Neuronal stem cell (in vitro differentiated cells): ENCODE measurements at regions not wholly inside any gene's neighbourhood (a gene's known extent, or its start where the extent isn't known, plus 50 kb on each side); places are given as distances from the start of the nearest gene placed in this dataset.

ENCODE experiments used
- DNase-seq: peaks from one replicate; pipeline ENCODE4 v3.0.0-alpha.2; 2013; ENCODE audit warnings: low spot score
- H2AFZ ChIP-seq: one replicate; pipeline ENCODE4 v1.6.1; 2013; ENCODE audit warnings: mild to moderate bottlenecking, low read length, inconsistent platforms
- H2AK5ac ChIP-seq: 2 replicates; pipeline ENCODE4 v1.6.1; 2013; ENCODE audit warnings: low read depth, mild to moderate bottlenecking, inconsistent platforms, low read length, moderate library complexity, mixed read lengths
- H2BK120ac ChIP-seq: 2 replicates; pipeline ENCODE4 v1.6.1; 2013; ENCODE audit warnings: low read depth, mild to moderate bottlenecking, inconsistent platforms, low read length, moderate library complexity, mixed read lengths
- H2BK12ac ChIP-seq: one replicate; pipeline ENCODE4 v1.6.1; 2013; ENCODE audit warnings: low read length, inconsistent platforms
- H2BK15ac ChIP-seq: 2 replicates; pipeline ENCODE4 v1.6.1; 2013; ENCODE audit warnings: mild to moderate bottlenecking, low read length, inconsistent platforms, mixed read lengths
- H2BK5ac ChIP-seq: one replicate; pipeline ENCODE4 v1.6.1; 2013; ENCODE audit warnings: inconsistent platforms, mild to moderate bottlenecking, low read length, moderate library complexity
- H3K14ac ChIP-seq: one replicate; pipeline ENCODE4 v1.6.1; 2013; ENCODE audit warnings: low read length, inconsistent platforms
- H3K18ac ChIP-seq: 2 replicates; pipeline ENCODE4 v1.6.1; 2013; ENCODE audit warnings: low read length, inconsistent platforms
- H3K23ac ChIP-seq: 2 replicates; pipeline ENCODE4 v1.6.1; 2013; ENCODE audit warnings: low read depth, mild to moderate bottlenecking, mixed read lengths, low read length, inconsistent platforms; ENCODE audit not compliant: poor library complexity
- H3K27ac ChIP-seq: replicated peaks from 3 replicates; pipeline ENCODE4 v1.5.1; 2013; ENCODE audit warnings: low read length, inconsistent platforms
- H3K27me3 ChIP-seq, 3 experiments: 2 replicates each; pipeline ENCODE4 v1.6.1; 2013; ENCODE audit warnings: low read length in 3 of 3, mild to moderate bottlenecking in 2 of 3, inconsistent platforms in 1 of 3, low read depth in 1 of 3, mixed read lengths in 1 of 3, moderate library complexity in 1 of 3; ENCODE audit not compliant: control insufficient read depth in 3 of 3, insufficient read depth in 3 of 3
- H3K36me3 ChIP-seq, 2 donors: replicated peaks in 1 of 2; 2 replicates each; pipeline ENCODE4 v1.6.1; 2013; ENCODE audit warnings: low read length in 2 of 2; ENCODE audit not compliant: control insufficient read depth in 2 of 2, insufficient read depth in 2 of 2
- H3K4ac ChIP-seq: 2 replicates; pipeline ENCODE4 v1.6.1; 2013; ENCODE audit warnings: inconsistent platforms, mild to moderate bottlenecking, low read length, moderate library complexity
- H3K4me1 ChIP-seq, 2 donors: 1 replicate in 1 of 2; 2 replicates in 1 of 2; pipeline ENCODE4 v1.6.1; 2013; ENCODE audit warnings: low read length in 2 of 2, low read depth in 1 of 2; ENCODE audit not compliant: control insufficient read depth in 2 of 2, insufficient read depth in 1 of 2
- H3K4me2 ChIP-seq: one replicate; pipeline ENCODE4 v1.6.1; 2013; ENCODE audit warnings: mild to moderate bottlenecking, low read length, inconsistent platforms; ENCODE audit not compliant: insufficient read depth, poor library complexity, severe bottlenecking
- H3K4me3 ChIP-seq, 2 donors: 2 replicates each; pipeline ENCODE4 v1.5.1; 2013; ENCODE audit warnings: low read length in 2 of 2, mild to moderate bottlenecking in 2 of 2, inconsistent platforms in 1 of 2, moderate library complexity in 1 of 2
- H3K79me1 ChIP-seq: one replicate; pipeline ENCODE4 v1.6.1; 2013; ENCODE audit warnings: low read depth, mild to moderate bottlenecking, inconsistent platforms, low read length, moderate library complexity
- H3K9ac ChIP-seq: one replicate; pipeline ENCODE4 v1.6.1; 2013; ENCODE audit warnings: mild to moderate bottlenecking, low read depth, low read length, inconsistent platforms; ENCODE audit not compliant: poor library complexity
- H3K9me3 ChIP-seq, 2 donors: replicated peaks in 1 of 2; 2 replicates each; pipeline versions ENCODE3 to v1.6.1; 2013; ENCODE audit warnings: low read length in 2 of 2, mild to moderate bottlenecking in 2 of 2, inconsistent platforms in 1 of 2, low read depth in 1 of 2, mixed read lengths in 1 of 2, moderate library complexity in 1 of 2; ENCODE audit not compliant: control insufficient read depth in 2 of 2, insufficient read depth in 1 of 2
- H4K8ac ChIP-seq: one replicate; pipeline ENCODE4 v1.6.1; 2013; ENCODE audit warnings: low read depth, mild to moderate bottlenecking, inconsistent platforms, low read length, moderate library complexity
- H4K91ac ChIP-seq: one replicate; pipeline ENCODE4 v1.6.1; 2013; ENCODE audit warnings: low read length, low read depth, mild to moderate bottlenecking, inconsistent platforms; ENCODE audit not compliant: poor library complexity
- WGBS, 2 donors: extraction: QIAGEN DNeasy Blood & Tissue Kit; methylation state at CpG; one replicate each; pipeline ENCODE4 v1.1.7; 2013; ENCODE audit warnings: missing lambda C conversion rate in 2 of 2, mixed read lengths in 1 of 2; ENCODE audit not compliant: insufficient read length in 2 of 2, insufficient replicate concordance in 1 of 2; ENCODE audit errors: extremely low coverage in 2 of 2; 5-methylcytosine and 5-hydroxymethylcytosine counted together

DNA sequence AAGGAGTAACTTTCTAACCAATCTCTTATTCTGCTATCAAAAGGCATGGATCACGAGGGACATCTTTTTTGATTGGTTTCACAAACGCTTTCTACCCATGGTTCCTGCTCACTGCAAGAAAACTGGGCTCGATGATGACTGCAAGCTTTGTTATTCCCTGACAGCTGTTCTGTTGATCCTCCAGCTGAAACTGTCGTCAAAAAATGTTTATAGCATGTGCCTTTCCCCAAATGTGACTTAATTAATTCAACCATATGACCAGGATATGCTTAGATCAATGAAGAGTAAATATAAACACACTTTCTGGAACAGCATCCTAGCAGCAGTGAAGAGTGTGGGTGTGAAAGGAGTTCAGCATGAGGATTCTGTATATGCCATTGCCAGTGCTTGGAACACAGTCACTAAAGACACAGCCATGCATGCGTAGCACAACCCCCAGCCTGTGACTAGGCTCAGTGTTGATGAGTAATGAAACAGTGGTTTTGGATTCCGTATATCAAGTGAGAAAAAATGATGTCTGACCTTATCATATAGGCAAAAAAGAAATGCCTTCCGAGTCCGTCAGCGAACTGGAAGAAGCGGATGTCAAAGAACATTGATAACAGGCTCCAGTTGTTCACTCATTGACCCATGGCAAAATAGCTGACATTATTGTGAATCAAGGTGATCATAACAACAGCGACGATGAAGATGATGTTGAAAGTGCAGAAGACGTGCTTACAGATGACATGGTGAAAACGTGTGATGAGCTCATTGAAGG is 347.4 kb downstream of the FGF9 start:
- Histone ChIP-seq H3K14ac (no peak overlapping the region), H3K4me1 (no peaks in the 10 kb centered on the region), H3K9me3 (no peaks in the 10 kb centered on the region), H3K36me3 (no peaks in the 10 kb centered on the region), H3K4ac (no peak overlapping the region), H3K4me2 (no peak overlapping the region), H3K79me1 (no peaks in the 10 kb centered on the region), H3K27ac (no peak overlapping the region), H3K18ac (no peak overlapping the region), H3K23ac (no peak overlapping the region), H4K8ac (no peak overlapping the region), H2BK5ac (no peak overlapping the region), H2AK5ac (no peak overlapping the region), H3K9ac (no peak overlapping the region), H4K91ac (no peak overlapping the region), H3K27me3 (no peaks in the 10 kb centered on the region), H2BK120ac (no peak overlapping the region), H2BK15ac (no peak overlapping the region), H3K4me3 (no peak overlapping the region), H2AFZ (no peak overlapping the region), H2BK12ac (no peak overlapping the region)
- no CpG with 5 or more reads among the region's 14 CpGs for WGBS, 2 donors
- no peak for DNase-seq

DNA sequence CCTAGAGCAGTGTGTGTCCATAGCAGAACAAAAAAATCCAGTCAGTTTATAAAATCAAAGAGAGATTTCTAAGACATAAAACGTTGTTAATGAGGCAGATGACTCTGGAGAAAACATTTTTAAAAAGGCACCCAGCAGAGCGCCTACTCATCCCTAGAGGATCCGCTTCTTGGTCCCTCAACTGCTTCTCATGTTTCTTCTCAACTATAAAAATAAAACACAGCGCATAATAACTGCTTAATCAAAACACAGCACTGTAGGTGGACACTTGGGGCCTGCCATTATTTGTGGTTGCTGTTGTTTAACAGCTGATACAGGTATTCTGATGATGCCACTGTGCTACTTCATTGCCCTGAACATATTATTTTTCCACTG is 347.9 kb downstream of the FGF9 start:
- no peak overlapping the region for H3K9ac ChIP-seq
- WGBS, 2 donors: no CpG with 5 or more reads among the region's 4 CpGs
- DNase-seq: no peak
- H2BK15ac ChIP-seq: no peak overlapping the region
- no peak overlapping the region for H3K4me2 ChIP-seq
- H2BK12ac ChIP-seq: no peak overlapping the region
- H2BK120ac ChIP-seq: no peak overlapping the region
- no peak overlapping the region for H2AFZ ChIP-seq
- H3K27me3 ChIP-seq: no peaks in the 10 kb centered on the region
- H3K18ac ChIP-seq: no peak overlapping the region
- no peak overlapping the region for H2AK5ac ChIP-seq
- no peak overlapping the region for H4K91ac ChIP-seq
- no peak overlapping the region for H3K14ac ChIP-seq
- no peak overlapping the region for H4K8ac ChIP-seq
- H3K4me3 ChIP-seq: no peak overlapping the region
- H2BK5ac ChIP-seq: no peak overlapping the region
- no peak overlapping the region for H3K4ac ChIP-seq
- no peaks in the 10 kb centered on the region for H3K4me1 ChIP-seq
- no peaks in the 10 kb centered on the region for H3K9me3 ChIP-seq
- H3K36me3 ChIP-seq: no peaks in the 10 kb centered on the region
- H3K79me1 ChIP-seq: no peaks in the 10 kb centered on the region
- no peak overlapping the region for H3K27ac ChIP-seq
- H3K23ac ChIP-seq: no peak overlapping the region

- H3K36me3 ChIP-seq: no peaks in the 10 kb centered on the region
- no peak overlapping the region for H2AFZ ChIP-seq
- no peaks in the 10 kb centered on the region for H3K79me1 ChIP-seq
- H2BK120ac ChIP-seq: no peak overlapping the region
- H3K9ac ChIP-seq: no peak overlapping the region
- no peak overlapping the region for H2AK5ac ChIP-seq
- DNase-seq: no peak
- no peak overlapping the region for H2BK12ac ChIP-seq
- H3K4ac ChIP-seq: no peak overlapping the region
- H2BK15ac ChIP-seq: no peak overlapping the region
- H3K4me2 ChIP-seq: no peak overlapping the region
- no peak overlapping the region for H4K91ac ChIP-seq
- no peak overlapping the region for H4K8ac ChIP-seq
- no peak overlapping the region for H3K4me3 ChIP-seq
- H3K27me3 ChIP-seq: no peaks in the 10 kb centered on the region
- no peak overlapping the region for H3K18ac ChIP-seq
- H3K4me1 ChIP-seq: no peaks in the 10 kb centered on the region
- WGBS, 2 donors: no CpG with 5 or more reads among the region's 8 CpGs
- H3K9me3 ChIP-seq: peaks cover 0 to 2% of the 10 kb centered on the region in 2 donors
- no peak overlapping the region for H3K23ac ChIP-seq
- H3K27ac ChIP-seq: no peak overlapping the region
- no peak overlapping the region for H2BK5ac ChIP-seq
- H3K14ac ChIP-seq: no peak overlapping the region
These were observed 353.6 kb downstream of the FGF9 start for GRCh38 chr13:22024381-22024994.

DNA sequence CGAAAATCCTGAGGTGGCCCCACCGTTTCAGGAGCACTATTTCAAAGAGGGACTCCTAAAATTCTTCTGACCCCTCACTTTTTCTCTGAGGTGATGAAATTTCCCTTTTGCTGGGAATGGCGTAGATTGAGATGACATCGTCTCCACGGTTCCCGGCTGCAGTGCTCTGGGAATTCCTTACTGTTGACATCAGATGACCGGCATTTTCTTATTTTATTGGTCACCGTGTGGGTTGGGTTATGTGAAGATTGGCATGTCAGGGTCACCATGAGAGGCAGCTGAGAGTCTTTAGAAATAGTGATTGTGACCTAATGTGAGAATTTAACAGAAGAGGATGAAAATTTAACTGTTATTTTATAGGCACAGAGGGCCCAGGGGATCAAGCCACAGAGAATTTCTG is 356.7 kb downstream of the FGF9 start:
- H3K18ac ChIP-seq: no peak overlapping the region
- H3K9me3 ChIP-seq: peaks cover 0 to 2% of the 10 kb centered on the region in 2 donors
- H3K27ac ChIP-seq: no peak overlapping the region
- no peaks in the 10 kb centered on the region for H3K4me1 ChIP-seq
- no peak overlapping the region for H3K4ac ChIP-seq
- H2BK12ac ChIP-seq: no peak overlapping the region
- no peak overlapping the region for H2AFZ ChIP-seq
- no peaks in the 10 kb centered on the region for H3K36me3 ChIP-seq
- no peak overlapping the region for H3K23ac ChIP-seq
- H3K27me3 ChIP-seq: no peaks in the 10 kb centered on the region
- H2BK120ac ChIP-seq: no peak overlapping the region
- H4K8ac ChIP-seq: no peak overlapping the region
- H3K4me2 ChIP-seq: no peak overlapping the region
- no CpG with 5 or more reads among the region's 8 CpGs for WGBS, 2 donors
- H3K14ac ChIP-seq: no peak overlapping the region
- H4K91ac ChIP-seq: no peak overlapping the region
- no peak overlapping the region for H3K9ac ChIP-seq
- H3K4me3 ChIP-seq: no peak overlapping the region
- no peak overlapping the region for H2BK15ac ChIP-seq
- H3K79me1 ChIP-seq: no peaks in the 10 kb centered on the region
- no peak for DNase-seq
- no peak overlapping the region for H2AK5ac ChIP-seq
- no peak overlapping the region for H2BK5ac ChIP-seq
